DND-41 (cell line): ENCODE measurements at regions not wholly inside any gene's neighbourhood (a gene's known extent, or its start where the extent isn't known, plus 50 kb on each side); places are given as distances from the start of the nearest gene placed in this dataset.

ENCODE experiments used
- ATAC-seq: fragments of 200-7000 bp; cut with Tn5 transposase; 3 replicates; pipeline ENCODE4 v1.9.1; 2021; ENCODE audit warnings: low read depth; ENCODE audit not compliant: insufficient read depth
- DNase-seq: peaks from one replicate; pipeline ENCODE4 v3.0.0-alpha.2; 2020
- H2AFZ ChIP-seq: 2 replicates; pipeline ENCODE4 v1.6.0; 2012; ENCODE audit warnings: low read depth, low read length
- H3K27ac ChIP-seq: 2 replicates; pipeline ENCODE4 v1.5.1; 2012; ENCODE audit warnings: low read length, inconsistent platforms
- H3K27me3 ChIP-seq: fragments of 200-600 bp; sonication (generic); 2 replicates; pipeline ENCODE4 v1.6.0; 2012; ENCODE audit warnings: low read length, mild to moderate bottlenecking, inconsistent platforms; ENCODE audit not compliant: insufficient read depth, poor library complexity
- H3K36me3 ChIP-seq: 2 replicates; pipeline ENCODE4 v1.5.1; 2012; ENCODE audit warnings: low read length, inconsistent platforms; ENCODE audit not compliant: insufficient read depth
- H3K4me1 ChIP-seq: 2 replicates; pipeline ENCODE4 v1.5.1; 2012; ENCODE audit warnings: mild to moderate bottlenecking, low read length; ENCODE audit not compliant: insufficient read depth
- H3K4me2 ChIP-seq: 2 replicates; pipeline ENCODE4 v1.6.0; 2012; ENCODE audit warnings: mild to moderate bottlenecking, moderate library complexity, low read length, inconsistent platforms; ENCODE audit not compliant: insufficient read depth
- H3K4me3 ChIP-seq, 2 experiments: fragments of 200-600 bp in 1 of 2; shearing (Covaris generic) in 1 of 2; 2 replicates each; pipeline ENCODE4 v1.5.1; 2012 to 2016; ENCODE audit warnings: inconsistent platforms in 2 of 2, low read length in 2 of 2, mild to moderate bottlenecking in 2 of 2, low read depth in 1 of 2, moderate library complexity in 1 of 2
- H3K79me2 ChIP-seq: 2 replicates; pipeline ENCODE4 v1.6.0; 2012; ENCODE audit warnings: low read length, inconsistent platforms; ENCODE audit not compliant: insufficient read depth
- H3K9ac ChIP-seq: 2 replicates; pipeline ENCODE4 v1.6.0; 2012; ENCODE audit warnings: low read depth, mild to moderate bottlenecking, inconsistent platforms, low read length, moderate library complexity
- H3K9me3 ChIP-seq: 2 replicates; pipeline ENCODE4 v1.5.1; 2012; ENCODE audit warnings: low read length, moderate library complexity, mild to moderate bottlenecking, inconsistent platforms; ENCODE audit not compliant: insufficient read depth, severe bottlenecking
- H4K20me1 ChIP-seq: 2 replicates; pipeline ENCODE4 v1.6.0; 2012; ENCODE audit warnings: low read length; ENCODE audit not compliant: insufficient read depth
- CTCF ChIP-seq: IDR thresholded peaks from 2 replicates; pipeline ENCODE4 v1.5.1; 2012; ENCODE audit warnings: borderline replicate concordance, low read length, moderate library complexity, mild to moderate bottlenecking; ENCODE audit not compliant: poor library complexity, severe bottlenecking; ENCODE audit errors: extremely low read depth
- EZH2 ChIP-seq: IDR thresholded peaks from 3 replicates; pipeline ENCODE4 v1.6.1; 2012; ENCODE audit warnings: borderline replicate concordance, low read depth, mild to moderate bottlenecking, moderate library complexity, low read length, inconsistent platforms; ENCODE audit not compliant: severe bottlenecking

- TF ChIP-seq CTCF = no peak
- no peak for TF ChIP-seq EZH2
- Histone ChIP-seq H3K4me2 (no peak overlapping the region), H3K4me1 (no peaks in the 10 kb centered on the region), H3K27ac (no peak overlapping the region), H3K9me3 (no peaks in the 10 kb centered on the region), H4K20me1 (no peaks in the 10 kb centered on the region), H3K4me3 (no peak overlapping the region), H3K9ac (no peak overlapping the region), H3K79me2 (no peaks in the 10 kb centered on the region), H3K27me3 (no peaks in the 10 kb centered on the region), H2AFZ (no peak overlapping the region), H3K36me3 (no peaks in the 10 kb centered on the region)
- DNase-seq = no peak
- no peak for ATAC-seq
These were observed 501.0 kb upstream of the SORCS1 start for GRCh38 chr10:107665459-107665858.

- Histone ChIP-seq H2AFZ (no peak overlapping the region), H3K36me3 (no peaks in the 10 kb centered on the region), H3K4me1 (peaks cover 5% of the 10 kb centered on the region; the same call in 1 of the 2 replicates), H3K79me2 (no peaks in the 10 kb centered on the region), H3K9ac (no peak overlapping the region), H3K4me3 (no peak overlapping the region), H3K27ac (no peak overlapping the region), H3K27me3 (no peaks in the 10 kb centered on the region), H4K20me1 (no peaks in the 10 kb centered on the region), H3K4me2 (no peak overlapping the region), H3K9me3 (no peaks in the 10 kb centered on the region)
- TF ChIP-seq CTCF (no peak), EZH2 (no peak)
- ATAC-seq (no peak), DNase-seq (no peak)
These were observed 493.3 kb upstream of the SORCS1 start for GRCh38 chr10:107657851-107658250.

GRCh38 chr10:107656932-107657331, 492.4 kb upstream of the SORCS1 start:
- Histone ChIP-seq H3K4me2 (no peak overlapping the region), H3K27ac (no peak overlapping the region), H3K9me3 (no peaks in the 10 kb centered on the region), H3K27me3 (no peaks in the 10 kb centered on the region), H3K9ac (no peak overlapping the region), H4K20me1 (no peaks in the 10 kb centered on the region), H3K4me1 (peaks cover 5% of the 10 kb centered on the region; the same call in 1 of the 2 replicates), H3K79me2 (no peaks in the 10 kb centered on the region), H3K36me3 (no peaks in the 10 kb centered on the region), H3K4me3 (no peak overlapping the region), H2AFZ (no peak overlapping the region)
- no peak for ATAC-seq
- no peak for TF ChIP-seq EZH2
- no peak for TF ChIP-seq CTCF
- DNase-seq = no peak

GRCh38 chr10:107653832-107654287, 489.4 kb upstream of the SORCS1 start:
- H3K79me2 ChIP-seq = no peaks in the 10 kb centered on the region
- peak overlapping the region in 1 of 2 experiments; percentile 38; a peak in 1 of 4 replicates for H3K4me3 ChIP-seq
- TF ChIP-seq EZH2 (no peak), CTCF (no peak)
- ATAC-seq = peak; percentile 44; the same call in 1 of the 3 replicates
- H2AFZ ChIP-seq = peak overlapping the region; percentile 47
- no peak for DNase-seq
- H3K9me3 ChIP-seq = no peaks in the 10 kb centered on the region
- H3K36me3 ChIP-seq = no peaks in the 10 kb centered on the region
- no peaks in the 10 kb centered on the region for H3K27me3 ChIP-seq
- peaks cover 5% of the 10 kb centered on the region; the same call in 1 of the 2 replicates for H3K4me1 ChIP-seq
- H3K4me2 ChIP-seq = peak overlapping the region; percentile 41
- H3K9ac ChIP-seq = no peak overlapping the region
- H3K27ac ChIP-seq = no peak overlapping the region
- no peaks in the 10 kb centered on the region for H4K20me1 ChIP-seq
